ENCODE measurements at regions not wholly inside any gene's neighbourhood (a gene's known extent, or its start where the extent isn't known, plus 50 kb on each side); places are given as distances from the start of the nearest gene placed in this dataset.

DNA sequence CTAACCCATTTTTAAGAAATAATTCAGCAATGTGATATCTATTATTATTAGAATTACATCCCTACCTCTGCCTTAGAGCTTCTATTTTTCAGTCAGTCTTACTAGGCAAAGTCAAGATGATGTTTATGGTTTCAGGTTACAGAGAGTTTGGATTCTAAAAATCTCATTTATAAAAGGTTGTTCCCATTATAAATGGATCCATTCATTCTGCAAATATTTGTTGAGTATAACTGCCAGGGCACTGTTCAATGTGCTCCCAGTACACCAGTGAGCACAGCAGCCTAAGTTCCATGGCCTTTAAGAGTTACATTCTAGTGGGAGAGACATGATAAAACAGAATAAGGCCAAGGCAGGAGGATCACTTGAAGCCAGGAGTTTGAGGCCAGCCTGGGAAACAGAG lies 75.9 kb upstream of the EYA4 start:
- no peak for FAIRE-seq
- no peaks in the 10 kb centered on the region for H3K4me1 ChIP-seq (ENCODE audit: control insufficient read depth, extremely low read depth, insufficient read depth, low read length)
- BruUV-seq (replicated peaks): no TSS peak

GRCh38 chr6:133166766-133167165 lies 74.4 kb upstream of the EYA4 start:
- Histone ChIP-seq H3K27me3 (ENCODE audit: control insufficient read depth in 2 of 2, insufficient read depth in 2 of 2, low read length in 2 of 2) (no peaks in the 10 kb centered on the region), H4K20me1 (replicated peaks; ENCODE audit: control insufficient read depth, extremely low read depth, insufficient read depth, low read length) (no peaks in the 10 kb centered on the region), H3K9ac (replicated peaks; ENCODE audit: extremely low read depth, insufficient read depth, low read length) (no peak overlapping the region), H3K4me3 (replicated peaks in 1 of 3; ENCODE audit: insufficient read depth in 1 of 3, low read depth in 1 of 3, low read length in 3 of 3) (no peak overlapping the region), H3K4me1 (ENCODE audit: control insufficient read depth, extremely low read depth, insufficient read depth, low read length) (no peaks in the 10 kb centered on the region), H2AFZ (ENCODE audit: low read depth, low read length) (no peak overlapping the region), H3K9me1 (replicated peaks; ENCODE audit: control insufficient read depth, extremely low read depth, insufficient read depth, low read length) (no peaks in the 10 kb centered on the region), H3K4me2 (ENCODE audit: insufficient read depth, low read length) (no peak overlapping the region), H3K79me2 (ENCODE audit: control insufficient read depth, insufficient read depth, low read length) (no peaks in the 10 kb centered on the region), H3K27ac (ENCODE audit: insufficient read depth, low read depth, low read length) (no peak overlapping the region), H3K9me3 (replicated peaks; ENCODE audit: control insufficient read depth, insufficient read depth, low read length) (no peaks in the 10 kb centered on the region), H3K36me3 (ENCODE audit: control insufficient read depth in 2 of 2, extremely low read depth in 1 of 2, insufficient read depth in 2 of 2, low read length in 2 of 2) (no peaks in the 10 kb centered on the region)
- dilution Hi-C loops (cut with MboI; ENCODE audit: extremely low pct_ligation_motif_present, low sequenced_read_pairs) (no loop called here), intact Hi-C loops (cut with micrococcal nuclease) (no loop called here)
- TF ChIP-seq POLR2A (IDR thresholded peaks at IDR 0.05; ENCODE audit: low read depth, low read length) (no peak), CTCF (IDR thresholded peaks at IDR 0.05; ENCODE audit: extremely low read depth in 1 of 2, insufficient read depth in 1 of 2, low read depth in 1 of 2, low read length in 2 of 2) (no peak), EZH2 (IDR thresholded peaks at IDR 0.05; ENCODE audit: borderline replicate concordance, low read depth, low read length, severe bottlenecking) (no peak), FOS (IDR thresholded peaks at IDR 0.05; ENCODE audit: borderline replicate concordance, insufficient read depth, low read length) (no peak), MYC (IDR thresholded peaks at IDR 0.05; ENCODE audit: low read depth, low read length) (no peak)
- TF ChIP-seq, protein P1, sequence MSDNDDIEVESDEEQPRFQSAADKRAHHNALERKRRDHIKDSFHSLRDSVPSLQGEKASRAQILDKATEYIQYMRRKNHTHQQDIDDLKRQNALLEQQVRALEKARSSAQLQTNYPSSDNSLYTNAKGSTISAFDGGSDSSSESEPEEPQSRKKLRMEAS (IDR thresholded peaks at IDR 0.05; ENCODE audit: insufficient read depth, insufficient read length): no peak
- DNase-seq (ENCODE audit: low read depth, low spot score) (no peak), FAIRE-seq (no peak)
- ChIA-PET CTCF (no interaction called here), POLR2A (no interaction called here)
- BruUV-seq (replicated peaks): no TSS peak

More for the DNA sequence above, 75.9 kb upstream of the EYA4 start:
- no peak for TF ChIP-seq CTCF (IDR thresholded peaks at IDR 0.05; ENCODE audit: extremely low read depth in 1 of 2, insufficient read depth in 1 of 2, low read depth in 1 of 2, low read length in 2 of 2)
- no peak overlapping the region for H3K4me3 ChIP-seq (replicated peaks in 1 of 3; ENCODE audit: insufficient read depth in 1 of 3, low read depth in 1 of 3, low read length in 3 of 3)
- no peak overlapping the region for H3K4me2 ChIP-seq (ENCODE audit: insufficient read depth, low read length)
- H3K79me2 ChIP-seq (ENCODE audit: control insufficient read depth, insufficient read depth, low read length): no peaks in the 10 kb centered on the region
- ChIA-PET POLR2A (no interaction called here), CTCF (no interaction called here)
- no peaks in the 10 kb centered on the region for H4K20me1 ChIP-seq (replicated peaks; ENCODE audit: control insufficient read depth, extremely low read depth, insufficient read depth, low read length)
- no peak overlapping the region for H3K9ac ChIP-seq (replicated peaks; ENCODE audit: extremely low read depth, insufficient read depth, low read length)
- H3K27ac ChIP-seq (ENCODE audit: insufficient read depth, low read depth, low read length): no peak overlapping the region
- dilution Hi-C loops (cut with MboI; ENCODE audit: extremely low pct_ligation_motif_present, low sequenced_read_pairs) (no loop called here), intact Hi-C loops (cut with micrococcal nuclease) (no loop called here)
- H3K36me3 ChIP-seq (ENCODE audit: control insufficient read depth in 2 of 2, extremely low read depth in 1 of 2, insufficient read depth in 2 of 2, low read length in 2 of 2): no peaks in the 10 kb centered on the region
- no peaks in the 10 kb centered on the region for H3K27me3 ChIP-seq (ENCODE audit: control insufficient read depth in 2 of 2, insufficient read depth in 2 of 2, low read length in 2 of 2)
- no peaks in the 10 kb centered on the region for H3K9me3 ChIP-seq (replicated peaks; ENCODE audit: control insufficient read depth, insufficient read depth, low read length)
- no peaks in the 10 kb centered on the region for H3K9me1 ChIP-seq (replicated peaks; ENCODE audit: control insufficient read depth, extremely low read depth, insufficient read depth, low read length)
- no peak for DNase-seq (ENCODE audit: low read depth, low spot score)
- H2AFZ ChIP-seq (ENCODE audit: low read depth, low read length): no peak overlapping the region

Measured in endothelial cell of umbilical vein (primary cell).